Ovary (tissue), 3 donors: ENCODE measurements at regions not wholly inside any gene's neighbourhood (a gene's known extent, or its start where the extent isn't known, plus 50 kb on each side); places are given as distances from the start of the nearest gene placed in this dataset.

Experiments used
- EP300 ChIP-seq: sonication (generic); formaldehyde crosslinking; IDR thresholded peaks from one replicate; pipeline ENCODE4 v1.6.1; 2017; ENCODE audit warnings: antibody characterized with exemption
- TF ChIP-seq, protein P1 (sequence below), 3 donors: fragments of 450-650 bp in 2 of 3; fragments of 200-600 bp in 1 of 3; IDR thresholded peaks; one replicate each; pipeline versions ENCODE4 v1.5.1 to v1.8.0; 2016 to 2022; ENCODE audit warnings: antibody characterized with exemption in 3 of 3, mild to moderate bottlenecking in 1 of 3
- donor health status: DM: no; HTN: no; CAD: no.

DNA sequence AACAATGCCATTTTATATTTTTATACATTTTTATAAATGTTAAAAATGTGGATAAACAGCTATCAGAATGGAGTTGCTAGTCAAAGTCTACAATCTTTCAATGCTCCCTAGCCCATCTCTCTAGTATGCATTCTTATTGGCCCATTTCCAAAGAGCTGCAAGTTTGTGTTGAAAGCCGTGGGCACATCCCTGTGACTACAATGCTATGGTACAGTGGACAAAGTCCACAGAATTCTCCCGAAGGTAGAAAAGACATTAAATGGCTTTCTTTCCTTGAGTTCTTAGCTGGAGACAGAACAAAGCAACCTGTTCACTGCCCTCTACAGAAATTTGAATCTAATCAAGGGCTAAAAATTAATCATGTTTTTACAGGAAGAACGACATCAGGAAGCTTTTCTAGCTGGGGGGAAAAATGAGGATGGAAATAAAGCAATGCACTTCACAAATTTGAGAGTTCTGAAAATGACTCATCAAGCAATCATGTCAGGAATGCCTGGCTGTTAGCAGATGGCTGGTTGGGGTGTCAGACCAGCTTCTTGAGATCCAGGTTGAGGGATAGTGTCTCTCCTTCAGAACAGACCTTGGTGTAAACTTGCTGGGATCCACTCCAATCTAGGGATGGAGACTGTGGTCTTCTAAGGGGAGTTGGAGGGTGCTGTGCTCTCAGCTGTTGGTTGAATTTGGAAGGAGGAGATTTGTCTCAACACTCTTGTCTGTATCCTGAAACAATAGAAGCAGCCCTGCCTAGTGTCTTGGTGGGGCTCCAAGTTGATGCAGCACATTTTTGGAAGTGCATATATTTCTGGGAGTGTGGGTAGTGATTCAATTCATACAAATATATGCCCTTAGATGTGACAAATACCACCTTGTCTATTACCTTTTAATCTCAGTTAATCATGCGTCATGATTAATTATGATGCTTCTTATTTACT lies 143.4 kb upstream of the PHACTR1 start:
- TF ChIP-seq, protein P1, sequence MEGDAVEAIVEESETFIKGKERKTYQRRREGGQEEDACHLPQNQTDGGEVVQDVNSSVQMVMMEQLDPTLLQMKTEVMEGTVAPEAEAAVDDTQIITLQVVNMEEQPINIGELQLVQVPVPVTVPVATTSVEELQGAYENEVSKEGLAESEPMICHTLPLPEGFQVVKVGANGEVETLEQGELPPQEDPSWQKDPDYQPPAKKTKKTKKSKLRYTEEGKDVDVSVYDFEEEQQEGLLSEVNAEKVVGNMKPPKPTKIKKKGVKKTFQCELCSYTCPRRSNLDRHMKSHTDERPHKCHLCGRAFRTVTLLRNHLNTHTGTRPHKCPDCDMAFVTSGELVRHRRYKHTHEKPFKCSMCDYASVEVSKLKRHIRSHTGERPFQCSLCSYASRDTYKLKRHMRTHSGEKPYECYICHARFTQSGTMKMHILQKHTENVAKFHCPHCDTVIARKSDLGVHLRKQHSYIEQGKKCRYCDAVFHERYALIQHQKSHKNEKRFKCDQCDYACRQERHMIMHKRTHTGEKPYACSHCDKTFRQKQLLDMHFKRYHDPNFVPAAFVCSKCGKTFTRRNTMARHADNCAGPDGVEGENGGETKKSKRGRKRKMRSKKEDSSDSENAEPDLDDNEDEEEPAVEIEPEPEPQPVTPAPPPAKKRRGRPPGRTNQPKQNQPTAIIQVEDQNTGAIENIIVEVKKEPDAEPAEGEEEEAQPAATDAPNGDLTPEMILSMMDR (IDR thresholded peaks at IDR 0.05) = no peak
- no peak for TF ChIP-seq EP300
